Neuronal stem cell (in vitro differentiated cells): ENCODE measurements at regions not wholly inside any gene's neighbourhood (a gene's known extent, or its start where the extent isn't known, plus 50 kb on each side); places are given as distances from the start of the nearest gene placed in this dataset.
A peak's percentile ranks its signal among the peaks of the same experiment; 100 is the strongest.

ENCODE experiments used
- DNase-seq: peaks from one replicate; pipeline ENCODE4 v3.0.0-alpha.2; 2013; ENCODE audit warnings: low spot score
- H2AFZ ChIP-seq: one replicate; pipeline ENCODE4 v1.6.1; 2013; ENCODE audit warnings: mild to moderate bottlenecking, low read length, inconsistent platforms
- H2AK5ac ChIP-seq: 2 replicates; pipeline ENCODE4 v1.6.1; 2013; ENCODE audit warnings: low read depth, mild to moderate bottlenecking, inconsistent platforms, low read length, moderate library complexity, mixed read lengths
- H2BK120ac ChIP-seq: 2 replicates; pipeline ENCODE4 v1.6.1; 2013; ENCODE audit warnings: low read depth, mild to moderate bottlenecking, inconsistent platforms, low read length, moderate library complexity, mixed read lengths
- H2BK12ac ChIP-seq: one replicate; pipeline ENCODE4 v1.6.1; 2013; ENCODE audit warnings: low read length, inconsistent platforms
- H2BK15ac ChIP-seq: 2 replicates; pipeline ENCODE4 v1.6.1; 2013; ENCODE audit warnings: mild to moderate bottlenecking, low read length, inconsistent platforms, mixed read lengths
- H2BK5ac ChIP-seq: one replicate; pipeline ENCODE4 v1.6.1; 2013; ENCODE audit warnings: inconsistent platforms, mild to moderate bottlenecking, low read length, moderate library complexity
- H3K14ac ChIP-seq: one replicate; pipeline ENCODE4 v1.6.1; 2013; ENCODE audit warnings: low read length, inconsistent platforms
- H3K18ac ChIP-seq: 2 replicates; pipeline ENCODE4 v1.6.1; 2013; ENCODE audit warnings: low read length, inconsistent platforms
- H3K23ac ChIP-seq: 2 replicates; pipeline ENCODE4 v1.6.1; 2013; ENCODE audit warnings: low read depth, mild to moderate bottlenecking, mixed read lengths, low read length, inconsistent platforms; ENCODE audit not compliant: poor library complexity
- H3K27ac ChIP-seq: replicated peaks from 3 replicates; pipeline ENCODE4 v1.5.1; 2013; ENCODE audit warnings: low read length, inconsistent platforms
- H3K27me3 ChIP-seq, 3 experiments: 2 replicates each; pipeline ENCODE4 v1.6.1; 2013; ENCODE audit warnings: low read length in 3 of 3, mild to moderate bottlenecking in 2 of 3, inconsistent platforms in 1 of 3, low read depth in 1 of 3, mixed read lengths in 1 of 3, moderate library complexity in 1 of 3; ENCODE audit not compliant: control insufficient read depth in 3 of 3, insufficient read depth in 3 of 3
- H3K36me3 ChIP-seq, 2 donors: replicated peaks in 1 of 2; 2 replicates each; pipeline ENCODE4 v1.6.1; 2013; ENCODE audit warnings: low read length in 2 of 2; ENCODE audit not compliant: control insufficient read depth in 2 of 2, insufficient read depth in 2 of 2
- H3K4ac ChIP-seq: 2 replicates; pipeline ENCODE4 v1.6.1; 2013; ENCODE audit warnings: inconsistent platforms, mild to moderate bottlenecking, low read length, moderate library complexity
- H3K4me1 ChIP-seq, 2 donors: 1 replicate in 1 of 2; 2 replicates in 1 of 2; pipeline ENCODE4 v1.6.1; 2013; ENCODE audit warnings: low read length in 2 of 2, low read depth in 1 of 2; ENCODE audit not compliant: control insufficient read depth in 2 of 2, insufficient read depth in 1 of 2
- H3K4me2 ChIP-seq: one replicate; pipeline ENCODE4 v1.6.1; 2013; ENCODE audit warnings: mild to moderate bottlenecking, low read length, inconsistent platforms; ENCODE audit not compliant: insufficient read depth, poor library complexity, severe bottlenecking
- H3K4me3 ChIP-seq, 2 donors: 2 replicates each; pipeline ENCODE4 v1.5.1; 2013; ENCODE audit warnings: low read length in 2 of 2, mild to moderate bottlenecking in 2 of 2, inconsistent platforms in 1 of 2, moderate library complexity in 1 of 2
- H3K79me1 ChIP-seq: one replicate; pipeline ENCODE4 v1.6.1; 2013; ENCODE audit warnings: low read depth, mild to moderate bottlenecking, inconsistent platforms, low read length, moderate library complexity
- H3K9ac ChIP-seq: one replicate; pipeline ENCODE4 v1.6.1; 2013; ENCODE audit warnings: mild to moderate bottlenecking, low read depth, low read length, inconsistent platforms; ENCODE audit not compliant: poor library complexity
- H3K9me3 ChIP-seq, 2 donors: replicated peaks in 1 of 2; 2 replicates each; pipeline versions ENCODE3 to v1.6.1; 2013; ENCODE audit warnings: low read length in 2 of 2, mild to moderate bottlenecking in 2 of 2, inconsistent platforms in 1 of 2, low read depth in 1 of 2, mixed read lengths in 1 of 2, moderate library complexity in 1 of 2; ENCODE audit not compliant: control insufficient read depth in 2 of 2, insufficient read depth in 1 of 2
- H4K8ac ChIP-seq: one replicate; pipeline ENCODE4 v1.6.1; 2013; ENCODE audit warnings: low read depth, mild to moderate bottlenecking, inconsistent platforms, low read length, moderate library complexity
- H4K91ac ChIP-seq: one replicate; pipeline ENCODE4 v1.6.1; 2013; ENCODE audit warnings: low read length, low read depth, mild to moderate bottlenecking, inconsistent platforms; ENCODE audit not compliant: poor library complexity
- WGBS, 2 donors: extraction: QIAGEN DNeasy Blood & Tissue Kit; methylation state at CpG; one replicate each; pipeline ENCODE4 v1.1.7; 2013; ENCODE audit warnings: missing lambda C conversion rate in 2 of 2, mixed read lengths in 1 of 2; ENCODE audit not compliant: insufficient read length in 2 of 2, insufficient replicate concordance in 1 of 2; ENCODE audit errors: extremely low coverage in 2 of 2; 5-methylcytosine and 5-hydroxymethylcytosine counted together

GRCh38 chr1:219703368-219703639 is 90.4 kb upstream of the ZC3H11B start:
- Histone ChIP-seq H3K9ac (no peak overlapping the region), H3K23ac (no peak overlapping the region), H2BK15ac (no peak overlapping the region), H3K4me1 (no peaks in the 10 kb centered on the region), H3K27me3 (no peaks in the 10 kb centered on the region), H3K36me3 (no peaks in the 10 kb centered on the region), H2AFZ (peak overlapping the region; percentile 15), H3K18ac (no peak overlapping the region), H3K14ac (no peak overlapping the region), H3K4ac (no peak overlapping the region), H2AK5ac (no peak overlapping the region), H2BK12ac (no peak overlapping the region), H3K27ac (no peak overlapping the region), H4K91ac (no peak overlapping the region), H3K79me1 (no peaks in the 10 kb centered on the region), H2BK120ac (no peak overlapping the region), H3K9me3 (no peaks in the 10 kb centered on the region), H3K4me3 (no peak overlapping the region), H2BK5ac (no peak overlapping the region), H3K4me2 (no peak overlapping the region), H4K8ac (no peak overlapping the region)
- no peak for DNase-seq
- WGBS, 2 donors: no CpG with 5 or more reads among the region's 3 CpGs

DNA sequence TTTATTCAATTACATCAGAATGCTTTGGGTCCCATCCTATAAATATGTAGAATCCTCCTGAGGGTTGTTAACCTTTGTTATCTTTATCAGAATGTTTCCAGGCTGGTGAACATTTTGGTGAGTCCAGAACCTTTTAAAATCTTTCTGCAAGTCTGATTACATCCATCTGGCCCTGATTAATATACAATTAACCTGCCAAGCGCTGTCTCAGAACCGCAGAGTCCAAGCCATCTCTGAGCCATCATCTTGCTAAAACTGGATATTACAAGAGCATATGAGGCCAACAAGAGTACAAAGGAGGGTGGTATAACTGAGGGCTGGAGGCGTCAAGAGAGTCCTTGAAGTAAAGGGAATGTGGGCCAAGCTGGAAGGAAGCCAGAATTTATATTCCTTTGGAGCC is 88.6 kb upstream of the ZC3H11B start:
- Histone ChIP-seq H3K27ac (no peak overlapping the region), H3K36me3 (no peaks in the 10 kb centered on the region), H3K23ac (no peak overlapping the region), H2BK120ac (no peak overlapping the region), H3K9ac (no peak overlapping the region), H4K8ac (no peak overlapping the region), H3K4me2 (no peak overlapping the region), H3K27me3 (no peaks in the 10 kb centered on the region), H2AK5ac (no peak overlapping the region), H3K18ac (no peak overlapping the region), H3K4me1 (no peaks in the 10 kb centered on the region), H3K79me1 (no peaks in the 10 kb centered on the region), H4K91ac (no peak overlapping the region), H3K14ac (no peak overlapping the region), H2AFZ (no peak overlapping the region), H2BK12ac (no peak overlapping the region), H3K4ac (no peak overlapping the region), H3K9me3 (no peaks in the 10 kb centered on the region), H2BK15ac (no peak overlapping the region), H2BK5ac (no peak overlapping the region), H3K4me3 (no peak overlapping the region)
- no peak for DNase-seq
- WGBS, 2 donors: no CpG with 5 or more reads among the region's 3 CpGs

DNA sequence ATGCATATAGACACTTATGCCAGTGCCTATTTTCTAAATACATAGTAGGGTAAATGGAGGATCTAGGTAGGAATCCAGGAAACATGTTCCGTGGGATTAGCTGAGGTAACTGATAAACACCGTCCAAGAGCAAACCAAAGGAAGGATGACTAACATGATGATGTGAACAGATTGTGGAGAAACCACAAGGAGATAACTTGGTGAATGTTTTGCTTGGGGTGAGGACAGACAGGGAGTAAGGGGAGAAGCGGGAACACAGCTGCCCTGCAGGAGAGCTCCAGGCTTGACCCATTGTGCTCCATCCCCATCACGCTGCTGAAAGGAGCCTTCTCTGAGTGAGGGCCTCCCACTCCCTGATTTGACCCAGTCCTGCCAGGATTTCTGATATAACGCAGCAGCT is 87.0 kb upstream of the ZC3H11B start:
- Histone ChIP-seq H2AK5ac (no peak overlapping the region), H3K9me3 (peaks cover 0 to 2% of the 10 kb centered on the region in 2 donors), H2BK12ac (no peak overlapping the region), H2AFZ (no peak overlapping the region), H3K27ac (no peak overlapping the region), H3K36me3 (no peaks in the 10 kb centered on the region), H2BK120ac (no peak overlapping the region), H4K8ac (no peak overlapping the region), H3K4me2 (no peak overlapping the region), H3K18ac (no peak overlapping the region), H3K23ac (no peak overlapping the region), H3K79me1 (no peaks in the 10 kb centered on the region), H3K27me3 (no peaks in the 10 kb centered on the region), H3K4me1 (no peaks in the 10 kb centered on the region), H3K4me3 (no peak overlapping the region), H3K9ac (no peak overlapping the region), H4K91ac (no peak overlapping the region), H2BK5ac (no peak overlapping the region), H2BK15ac (no peak overlapping the region), H3K4ac (no peak overlapping the region), H3K14ac (no peak overlapping the region)
- no peak for DNase-seq
- WGBS, 2 donors: no CpG with 5 or more reads among the region's 5 CpGs

DNA sequence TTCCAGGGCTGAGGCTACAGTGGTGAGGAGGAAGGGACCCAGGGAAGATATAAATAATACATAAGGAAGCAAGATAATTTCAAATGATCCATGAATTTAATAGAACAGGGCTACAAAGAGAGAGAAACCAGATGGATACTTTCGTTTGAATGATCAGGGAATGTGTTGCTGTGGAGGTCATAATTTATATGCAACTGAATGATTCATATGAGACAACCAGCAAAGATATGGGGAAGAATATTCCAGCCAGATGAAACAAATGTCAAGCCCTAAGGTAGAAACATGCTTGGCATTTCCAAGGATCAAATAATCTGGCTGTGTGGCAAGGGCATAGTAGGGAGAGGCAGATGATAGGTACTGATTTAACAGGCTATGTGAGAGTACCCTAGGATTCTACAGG is 84.8 kb upstream of the ZC3H11B start:
- H3K4ac ChIP-seq: no peak overlapping the region
- no CpG with 5 or more reads among the region's 1 CpG for WGBS, 2 donors
- no peak overlapping the region for H2BK15ac ChIP-seq
- H2AK5ac ChIP-seq: no peak overlapping the region
- H3K14ac ChIP-seq: no peak overlapping the region
- no peaks in the 10 kb centered on the region for H3K36me3 ChIP-seq
- H3K4me2 ChIP-seq: no peak overlapping the region
- H2BK5ac ChIP-seq: no peak overlapping the region
- no peak overlapping the region for H3K23ac ChIP-seq
- H3K27ac ChIP-seq: no peak overlapping the region
- H3K18ac ChIP-seq: no peak overlapping the region
- H4K8ac ChIP-seq: no peak overlapping the region
- H4K91ac ChIP-seq: no peak overlapping the region
- no peak overlapping the region for H2AFZ ChIP-seq
- H2BK12ac ChIP-seq: no peak overlapping the region
- DNase-seq: no peak
- no peak overlapping the region for H2BK120ac ChIP-seq
- H3K27me3 ChIP-seq: no peaks in the 10 kb centered on the region
- no peak overlapping the region for H3K9ac ChIP-seq
- no peak overlapping the region for H3K4me3 ChIP-seq
- H3K9me3 ChIP-seq: peaks cover 0 to 4% of the 10 kb centered on the region in 2 donors
- no peaks in the 10 kb centered on the region for H3K4me1 ChIP-seq
- no peaks in the 10 kb centered on the region for H3K79me1 ChIP-seq
